ENCODE measurements at regions not wholly inside any gene's neighbourhood (a gene's known extent, or its start where the extent isn't known, plus 50 kb on each side); places are given as distances from the start of the nearest gene placed in this dataset.
A peak's percentile ranks its signal among the peaks of the same experiment; 100 is the strongest.

- H3K9ac ChIP-seq (ENCODE audit: low read depth in 2 of 2, low read length in 2 of 2), result peak overlapping the region in 1 of 2 donors; percentile 35
- TF ChIP-seq CTCF (IDR thresholded peaks at IDR 0.05), result no peak
- H3K27ac ChIP-seq, result peak overlapping the region; percentile 78
- H3K36me3 ChIP-seq, result no peaks in the 10 kb centered on the region
- no peaks in the 10 kb centered on the region for H3K27me3 ChIP-seq
- no peak overlapping the region for H3K4me3 ChIP-seq
- intact Hi-C loops (cut with DNase I), result no loop called here
- no peaks in the 10 kb centered on the region for H3K4me1 ChIP-seq
- no peaks in the 10 kb centered on the region for H3K9me3 ChIP-seq
- DNase-seq, result peak; percentile 40
Measured at GRCh38 chr18:14921547-14921946, 173.6 kb downstream of the ANKRD30B start.

GRCh38 chr18:14922031-14922430 lies 174.1 kb downstream of the ANKRD30B start:
- H3K9me3 ChIP-seq, result no peaks in the 10 kb centered on the region
- no peak for DNase-seq
- H3K4me1 ChIP-seq, result no peaks in the 10 kb centered on the region
- no peaks in the 10 kb centered on the region for H3K36me3 ChIP-seq
- no peaks in the 10 kb centered on the region for H3K27me3 ChIP-seq
- intact Hi-C loops (cut with DNase I), result no loop called here
- TF ChIP-seq CTCF (IDR thresholded peaks at IDR 0.05), result no peak
- H3K4me3 ChIP-seq, result no peak overlapping the region
- peak overlapping the region; percentile 78 for H3K27ac ChIP-seq
- H3K9ac ChIP-seq (ENCODE audit: low read depth in 2 of 2, low read length in 2 of 2), result no peak overlapping the region

GRCh38 chr18:14922965-14923565 lies 175.1 kb downstream of the ANKRD30B start:
- peak; percentile 12 for DNase-seq
- intact Hi-C loops (cut with DNase I), result no loop called here
- no peak overlapping the region for H3K9ac ChIP-seq (ENCODE audit: low read depth in 2 of 2, low read length in 2 of 2)
- TF ChIP-seq CTCF (IDR thresholded peaks at IDR 0.05), result no peak
- no peaks in the 10 kb centered on the region for H3K27me3 ChIP-seq
- no peaks in the 10 kb centered on the region for H3K9me3 ChIP-seq
- no peak overlapping the region for H3K27ac ChIP-seq
- no peaks in the 10 kb centered on the region for H3K36me3 ChIP-seq
- no peaks in the 10 kb centered on the region for H3K4me1 ChIP-seq
- no peak overlapping the region for H3K4me3 ChIP-seq

GRCh38 chr18:14924226-14924625 lies 176.3 kb downstream of the ANKRD30B start:
- DNase-seq, result peak; percentile 14
- no peak overlapping the region for H3K27ac ChIP-seq
- TF ChIP-seq CTCF (IDR thresholded peaks at IDR 0.05), result no peak
- no peaks in the 10 kb centered on the region for H3K4me1 ChIP-seq
- no peak overlapping the region for H3K9ac ChIP-seq (ENCODE audit: low read depth in 2 of 2, low read length in 2 of 2)
- H3K9me3 ChIP-seq, result no peaks in the 10 kb centered on the region
- intact Hi-C loops (cut with DNase I), result no loop called here
- no peaks in the 10 kb centered on the region for H3K36me3 ChIP-seq
- no peak overlapping the region for H3K4me3 ChIP-seq
- H3K27me3 ChIP-seq, result no peaks in the 10 kb centered on the region

- no peaks in the 10 kb centered on the region for H3K36me3 ChIP-seq
- intact Hi-C loops (cut with DNase I), result no loop called here
- no peak for DNase-seq
- no peak overlapping the region for H3K27ac ChIP-seq
- H3K27me3 ChIP-seq, result no peaks in the 10 kb centered on the region
- no peak overlapping the region for H3K9ac ChIP-seq (ENCODE audit: low read depth in 2 of 2, low read length in 2 of 2)
- no peak overlapping the region for H3K4me3 ChIP-seq
- no peaks in the 10 kb centered on the region for H3K9me3 ChIP-seq
- H3K4me1 ChIP-seq, result no peaks in the 10 kb centered on the region
- TF ChIP-seq CTCF (IDR thresholded peaks at IDR 0.05), result no peak
Measured at GRCh38 chr18:14925281-14925709, 177.3 kb downstream of the ANKRD30B start.

All from colonic mucosa (tissue), 4 donors.